ENCODE measurements at regions not wholly inside any gene's neighbourhood (a gene's known extent, or its start where the extent isn't known, plus 50 kb on each side); places are given as distances from the start of the nearest gene placed in this dataset.

DNA sequence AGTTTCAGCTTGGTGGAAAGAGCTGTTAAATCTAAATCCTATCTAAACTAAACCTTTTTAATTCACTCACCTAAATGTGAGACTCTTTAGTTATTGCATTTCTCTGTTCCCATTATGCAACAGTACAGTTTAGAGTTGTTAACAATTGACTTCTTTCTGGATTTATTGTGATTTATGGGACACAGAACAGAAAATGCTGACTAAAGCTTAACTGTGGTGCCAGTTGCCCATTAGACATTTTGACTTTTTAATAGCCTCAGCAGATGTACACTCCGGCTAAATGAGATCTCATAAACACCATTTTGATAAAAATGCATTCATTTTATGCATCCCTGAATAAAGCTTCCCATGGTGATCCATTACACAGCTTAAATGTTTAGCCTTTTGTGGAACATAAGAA is 356.6 kb downstream of the CASP12 start:
- no peak for DNase-seq (ENCODE audit: low read depth in 3 of 3, low spot score in 2 of 3)

DNA sequence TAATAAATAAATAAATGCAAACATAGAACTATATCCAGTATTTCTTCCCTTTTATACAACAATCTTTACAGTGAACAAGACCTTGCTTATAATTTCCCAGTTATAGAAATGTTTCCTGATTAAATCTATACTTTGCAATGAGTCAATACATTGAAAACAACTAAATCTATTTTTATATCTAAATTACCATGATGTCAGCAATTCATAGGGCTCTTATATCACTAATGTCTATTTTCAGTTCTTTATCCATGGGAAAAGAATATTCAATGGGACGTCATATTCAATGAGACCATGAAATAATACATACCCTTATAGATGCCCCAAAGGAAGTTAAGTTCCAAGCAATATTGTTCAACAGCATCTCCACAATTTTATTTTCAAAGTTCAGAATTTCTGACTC is 359.9 kb downstream of the CASP12 start:
- no peak for DNase-seq (ENCODE audit: low read depth in 3 of 3, low spot score in 2 of 3)

DNA sequence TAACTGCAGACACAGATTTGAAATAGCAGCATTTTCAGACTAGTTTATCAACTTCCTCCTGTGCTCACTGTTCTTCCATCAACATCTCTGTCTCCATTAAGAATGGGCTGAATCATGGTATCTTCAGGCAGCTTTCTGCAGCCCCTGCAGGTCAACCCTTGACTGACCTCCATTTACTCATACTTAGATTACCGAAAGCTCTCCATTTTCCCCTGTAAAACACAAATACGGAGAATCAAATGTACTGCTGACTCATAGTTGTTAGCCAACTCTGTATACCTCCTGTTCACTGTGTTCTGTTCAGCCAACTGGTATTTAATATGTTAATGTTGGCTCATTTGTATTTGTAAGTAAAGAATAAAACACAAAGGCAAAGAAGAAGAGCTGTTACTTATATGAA is 364.0 kb downstream of the CASP12 start:
- DNase-seq (ENCODE audit: low read depth in 3 of 3, low spot score in 2 of 3) = no peak

DNA sequence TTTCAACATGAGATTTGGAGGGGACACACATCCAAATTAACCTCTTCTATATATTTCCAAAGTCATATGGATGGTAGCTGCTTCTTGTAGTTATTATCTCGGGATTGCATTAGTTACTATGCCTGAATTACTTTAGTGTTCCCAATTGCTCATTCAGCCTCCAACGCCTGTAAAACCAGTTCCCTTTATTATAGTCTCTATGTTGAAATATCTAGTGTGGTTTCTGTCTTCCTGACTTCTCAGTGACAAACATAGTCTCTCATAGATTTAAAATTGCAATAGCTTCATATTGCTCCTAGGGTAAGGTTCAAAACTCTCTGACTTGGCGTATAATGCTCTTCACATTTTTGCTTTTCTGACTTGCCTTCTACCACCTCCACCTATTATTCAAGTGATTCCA is 366.4 kb downstream of the CASP12 start:
- DNase-seq (ENCODE audit: low read depth in 3 of 3, low spot score in 2 of 3) = no peak

DNA sequence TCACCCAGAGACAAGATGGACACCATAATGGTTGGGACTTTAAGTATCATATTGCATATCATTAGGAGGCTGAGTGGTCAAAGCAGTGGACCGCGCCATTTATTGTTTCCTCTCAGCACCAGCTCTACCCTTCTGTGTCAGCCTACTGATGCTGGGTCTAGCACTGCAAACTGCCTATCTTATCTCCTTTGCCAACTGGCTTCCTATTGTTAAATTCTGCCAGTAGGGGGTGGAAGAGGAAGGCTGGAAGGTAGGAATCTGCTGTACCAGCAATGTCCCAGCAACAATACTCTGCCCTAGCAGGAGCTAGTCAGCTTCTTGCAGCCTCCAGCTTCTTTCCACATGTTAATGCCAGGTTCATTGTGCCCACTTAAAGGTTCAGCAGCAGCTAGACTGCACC is 367.1 kb upstream of the PDGFD start:
- no peak for DNase-seq (ENCODE audit: low read depth in 3 of 3, low spot score in 2 of 3)

GRCh38 chr11:104529906-104530305 is 366.0 kb upstream of the PDGFD start:
- no peak for DNase-seq (ENCODE audit: low read depth in 3 of 3, low spot score in 2 of 3)

DNA sequence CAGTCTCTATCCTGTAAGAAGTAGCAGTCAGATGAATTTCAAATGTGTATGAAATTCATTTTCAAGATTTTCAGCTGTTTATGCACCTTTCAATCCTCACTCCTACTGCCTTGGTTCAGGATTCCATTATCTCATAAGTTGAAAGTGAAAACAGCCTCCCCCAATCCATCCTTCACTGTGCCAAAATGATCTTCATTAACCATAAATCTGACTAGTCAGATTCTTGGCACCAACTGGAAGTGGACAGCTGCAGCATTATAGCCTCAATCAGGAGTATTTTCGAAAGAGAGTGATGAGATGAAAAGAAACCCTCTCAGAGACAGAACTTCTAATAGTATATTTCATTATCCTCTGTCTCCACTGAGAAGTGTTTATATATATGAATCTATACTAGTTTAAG is 365.3 kb upstream of the PDGFD start:
- no peak for DNase-seq (ENCODE audit: low read depth in 3 of 3, low spot score in 2 of 3)

DNA sequence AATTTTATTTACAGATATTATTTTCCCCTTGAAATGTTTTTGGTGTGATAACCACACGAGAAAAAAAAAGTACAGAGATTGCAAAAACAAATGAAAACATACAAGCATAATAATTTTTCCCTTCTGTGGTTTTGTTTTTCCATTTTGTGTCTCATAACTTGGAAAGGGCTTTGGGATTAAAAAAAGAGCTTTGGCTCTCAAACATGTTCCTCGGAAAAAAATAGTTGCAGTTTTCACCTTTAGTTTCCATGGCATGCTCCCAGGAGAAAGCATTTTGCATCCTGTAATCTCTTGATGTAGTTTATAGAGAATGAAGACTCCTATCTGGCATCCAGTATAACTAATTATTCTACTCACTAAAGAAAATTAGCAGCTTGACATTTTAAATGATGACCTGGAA is 362.1 kb upstream of the PDGFD start:
- DNase-seq (ENCODE audit: low read depth in 3 of 3, low spot score in 2 of 3) = no peak

- DNase-seq (ENCODE audit: low read depth in 3 of 3, low spot score in 2 of 3) = no peak
Measured at GRCh38 chr11:104525416-104525815, 361.5 kb upstream of the PDGFD start.

DNA sequence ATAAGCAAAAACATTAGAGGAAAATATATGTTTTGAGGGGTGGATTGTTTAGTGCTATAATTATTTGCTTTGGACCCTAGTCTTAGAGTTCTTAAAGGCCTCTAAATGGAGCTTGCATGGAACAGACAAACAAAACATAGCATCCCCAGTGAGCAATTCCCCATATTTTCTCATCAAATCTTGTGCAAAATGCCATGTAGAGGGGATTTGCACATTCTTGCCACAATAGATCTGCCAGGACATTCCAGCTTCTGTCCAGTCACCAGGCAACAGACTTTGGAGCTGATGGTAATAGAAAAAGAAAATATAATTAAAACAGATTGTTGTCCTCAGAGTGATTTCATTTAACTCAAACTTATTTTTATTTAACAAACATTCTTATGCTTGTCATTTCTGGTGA is 360.3 kb upstream of the PDGFD start:
- no peak for DNase-seq (ENCODE audit: low read depth in 3 of 3, low spot score in 2 of 3)

GRCh38 chr11:104523611-104524010 is 359.7 kb upstream of the PDGFD start:
- DNase-seq (ENCODE audit: low read depth in 3 of 3, low spot score in 2 of 3) = no peak

DNA sequence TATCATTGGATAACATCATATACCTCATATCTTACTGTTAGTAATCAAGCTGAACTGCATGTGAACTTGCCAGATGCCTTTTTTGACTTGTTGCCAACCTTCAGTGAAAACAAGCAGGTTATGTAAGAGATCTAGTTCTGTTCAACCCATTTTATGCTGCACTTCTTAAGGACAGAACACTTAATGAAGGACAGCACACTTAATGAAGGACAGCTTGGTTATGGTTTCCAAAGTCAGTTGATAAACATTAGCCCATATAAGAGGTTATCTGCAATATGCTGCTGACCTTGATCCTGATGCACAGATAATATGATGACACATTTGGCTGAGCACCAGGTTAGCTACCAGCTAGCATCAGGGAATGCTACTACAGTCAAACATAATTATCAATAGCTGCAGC is 358.7 kb upstream of the PDGFD start:
- no peak for DNase-seq (ENCODE audit: low read depth in 3 of 3, low spot score in 2 of 3)

DNA sequence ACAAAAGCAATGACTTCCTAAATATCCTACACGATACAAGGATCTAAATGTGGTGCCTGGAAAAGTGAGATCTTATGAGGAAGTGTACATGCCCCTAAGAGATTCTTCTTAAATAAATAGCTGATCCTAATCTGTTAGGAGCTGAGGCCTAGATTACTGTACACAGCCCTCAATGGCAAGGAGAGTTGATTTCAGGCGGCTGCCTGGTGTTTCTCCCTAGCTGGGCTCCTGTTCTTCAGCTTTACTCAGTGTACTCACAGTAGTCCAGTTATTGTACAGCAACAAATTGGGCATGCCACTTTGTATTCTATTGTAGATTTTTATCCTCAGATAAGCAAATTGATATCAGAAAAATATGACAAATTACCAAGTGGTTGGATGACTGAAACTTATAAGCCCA is 358.2 kb upstream of the PDGFD start:
- DNase-seq (ENCODE audit: low read depth in 3 of 3, low spot score in 2 of 3) = no peak

- DNase-seq (ENCODE audit: low read depth in 3 of 3, low spot score in 2 of 3) = no peak
Measured at GRCh38 chr11:104510169-104510568, 346.2 kb upstream of the PDGFD start.

GRCh38 chr11:104490182-104490581 is 326.2 kb upstream of the PDGFD start:
- DNase-seq (ENCODE audit: low read depth in 3 of 3, low spot score in 2 of 3) = no peak

DNA sequence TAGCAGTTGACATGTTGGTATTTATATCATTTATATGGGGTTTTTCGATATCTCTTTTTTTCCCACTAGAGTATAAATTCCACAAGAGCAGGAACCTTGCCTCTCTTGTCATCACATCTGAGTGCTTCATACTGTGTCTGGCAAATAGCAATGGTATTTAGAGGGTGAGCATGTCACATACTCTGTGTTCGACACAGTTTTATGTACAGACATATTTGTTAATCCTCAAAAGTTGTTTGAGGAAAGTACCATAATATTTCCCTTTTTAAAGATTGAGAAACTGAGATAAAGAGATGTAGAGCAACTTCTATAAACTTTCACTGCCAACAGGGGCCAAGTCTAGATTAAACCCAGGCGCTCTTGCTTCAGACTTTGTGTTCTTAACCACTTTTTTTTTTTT is 324.6 kb upstream of the PDGFD start:
- DNase-seq (ENCODE audit: low read depth in 3 of 3, low spot score in 2 of 3) = no peak

GRCh38 chr11:104487046-104487806 is 323.3 kb upstream of the PDGFD start:
- no peak for DNase-seq (ENCODE audit: low read depth in 3 of 3, low spot score in 2 of 3)

GRCh38 chr11:104484804-104485554 is 321.0 kb upstream of the PDGFD start:
- DNase-seq (ENCODE audit: low read depth in 3 of 3, low spot score in 2 of 3) = no peak

GRCh38 chr11:104476898-104477297 is 313.0 kb upstream of the PDGFD start:
- no peak for DNase-seq (ENCODE audit: low read depth in 3 of 3, low spot score in 2 of 3)

GRCh38 chr11:104476454-104476853 is 312.5 kb upstream of the PDGFD start:
- DNase-seq (ENCODE audit: low read depth in 3 of 3, low spot score in 2 of 3) = no peak

DNA sequence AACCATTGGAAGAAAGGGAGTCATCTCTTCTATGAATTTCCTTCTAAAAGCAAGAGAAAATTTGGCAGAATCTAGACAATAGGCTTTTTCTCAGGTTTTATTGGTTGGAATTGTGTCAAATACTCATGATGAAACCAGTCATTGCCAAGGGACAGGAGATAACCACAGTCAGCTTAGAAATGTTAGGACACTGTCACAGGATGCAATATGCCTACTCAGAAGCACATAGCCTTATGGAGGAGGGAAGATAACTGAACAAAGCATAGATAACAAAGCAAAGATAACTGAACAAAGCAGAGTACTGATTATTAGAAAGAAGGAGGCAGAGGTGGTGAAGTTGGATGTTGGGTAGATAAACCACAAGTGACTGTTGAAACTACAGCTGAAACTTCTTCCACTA is 303.5 kb upstream of the PDGFD start:
- no peak for DNase-seq (ENCODE audit: low read depth in 3 of 3, low spot score in 2 of 3)

DNA sequence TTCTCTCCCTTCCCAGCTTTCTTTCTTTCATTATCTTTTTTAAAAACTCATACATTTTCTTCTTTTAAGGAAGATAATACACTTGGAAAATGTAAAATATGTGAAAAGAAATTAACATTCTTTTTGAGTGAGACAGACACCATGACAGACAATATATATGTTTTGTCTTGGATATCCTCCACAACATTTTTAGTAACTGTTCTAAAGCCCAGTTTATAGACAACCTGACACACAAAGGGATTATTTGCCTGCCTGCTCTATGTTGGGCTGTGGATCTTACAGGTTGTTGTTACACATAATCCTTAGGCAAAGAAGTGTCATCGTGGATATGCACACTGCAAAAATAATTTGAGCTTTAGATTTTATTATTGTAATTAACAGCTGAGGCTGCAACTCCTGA is 301.4 kb upstream of the PDGFD start:
- no peak for DNase-seq (ENCODE audit: low read depth in 3 of 3, low spot score in 2 of 3)
